PC-9 (cell line): ENCODE measurements at regions not wholly inside any gene's neighbourhood (a gene's known extent, or its start where the extent isn't known, plus 50 kb on each side); places are given as distances from the start of the nearest gene placed in this dataset.
"Not testable (repeated sequence)": the region's sequence is repeated elsewhere in the genome, so short reads cannot be mapped to it uniquely, and the experiment has no call there.

ENCODE experiments used
- BruUV-seq: library from RNA; stranded (reverse); fragments of 400-500 nt; replicated peaks from 2 replicates; lab custom pipeline; 2021; lab: Mats Ljungman, UMichigan
- CTCF ChIA-PET: fragments of 300-600 bp; sonication (Branson Sonifier 250); formaldehyde crosslinking; loops from one replicate; lab custom pipeline; 2022; ENCODE audit warnings: antibody characterized with exemption; lab: Charles Lee
- POLR2A ChIA-PET: fragments of 300-600 bp; sonication (Branson Sonifier 250); formaldehyde crosslinking; loops from one replicate; lab custom pipeline; 2022; ENCODE audit warnings: antibody characterized with exemption; ENCODE audit not compliant: unreplicated experiment; lab: Charles Lee
- DNase-seq, 2 experiments: peaks; one replicate each; pipeline versions ENCODE4 v3.0.0 to v3.0.0-alpha.2; 2015 to 2022; ENCODE audit warnings: mixed read lengths in 1 of 2
- H2AFZ ChIP-seq: fragments of 200-600 bp; sonication (generic); 2 replicates; pipeline ENCODE4 v1.8.1; 2017; ENCODE audit warnings: antibody characterized with exemption
- H3F3A ChIP-seq: fragments of 200-600 bp; sonication (generic); 2 replicates; pipeline ENCODE4 v1.8.1; 2017; ENCODE audit warnings: antibody characterized with exemption, mild to moderate bottlenecking, low read depth; ENCODE audit not compliant: insufficient read depth
- H3K27ac ChIP-seq: fragments of 200-600 bp; sonication (generic); 2 replicates; pipeline ENCODE4 v1.6.1; 2016; ENCODE audit warnings: mixed run types
- H3K27me3 ChIP-seq: fragments of 200-600 bp; sonication (generic); 2 replicates; pipeline ENCODE4 v1.6.1; 2016; ENCODE audit warnings: low read depth, mixed run types; ENCODE audit not compliant: insufficient read depth
- H3K36me3 ChIP-seq: fragments of 200-600 bp; sonication (generic); 2 replicates; pipeline ENCODE4 v1.6.1; 2016; ENCODE audit warnings: low read depth, mixed run types
- H3K4me1 ChIP-seq: fragments of 200-600 bp; sonication (generic); replicated peaks from 2 replicates; pipeline ENCODE4 v1.6.1; 2016; ENCODE audit warnings: mixed run types; ENCODE audit not compliant: insufficient read depth
- H3K4me2 ChIP-seq: fragments of 200-600 bp; sonication (generic); 2 replicates; pipeline ENCODE4 v1.6.1; 2017; ENCODE audit warnings: mixed run types
- H3K4me3 ChIP-seq: fragments of 200-600 bp; sonication (generic); 2 replicates; pipeline ENCODE4 v1.6.1; 2016; ENCODE audit warnings: mixed run types
- H3K79me2 ChIP-seq: fragments of 200-600 bp; sonication (generic); 2 replicates; pipeline ENCODE4 v1.6.1; 2017; ENCODE audit warnings: low read depth, mixed run types
- H3K9me2 ChIP-seq: fragments of 200-600 bp; sonication (generic); 2 replicates; pipeline ENCODE4 v1.8.1; 2017; ENCODE audit warnings: mild to moderate bottlenecking; ENCODE audit not compliant: insufficient read depth
- H3K9me3 ChIP-seq: fragments of 200-600 bp; sonication (generic); 2 replicates; pipeline ENCODE4 v1.8.1; 2016; ENCODE audit warnings: low read depth; ENCODE audit not compliant: insufficient read depth
- H4K20me1 ChIP-seq: fragments of 200-600 bp; sonication (generic); 2 replicates; pipeline ENCODE4 v1.8.1; 2017; ENCODE audit not compliant: insufficient read depth
- intact Hi-C: fragments of 100-400 bp; cut with micrococcal nuclease; formaldehyde crosslinking; loops from one replicate; pipeline ENCODE4 v1.10.0; 2022; ENCODE audit not compliant: unreplicated experiment

DNA sequence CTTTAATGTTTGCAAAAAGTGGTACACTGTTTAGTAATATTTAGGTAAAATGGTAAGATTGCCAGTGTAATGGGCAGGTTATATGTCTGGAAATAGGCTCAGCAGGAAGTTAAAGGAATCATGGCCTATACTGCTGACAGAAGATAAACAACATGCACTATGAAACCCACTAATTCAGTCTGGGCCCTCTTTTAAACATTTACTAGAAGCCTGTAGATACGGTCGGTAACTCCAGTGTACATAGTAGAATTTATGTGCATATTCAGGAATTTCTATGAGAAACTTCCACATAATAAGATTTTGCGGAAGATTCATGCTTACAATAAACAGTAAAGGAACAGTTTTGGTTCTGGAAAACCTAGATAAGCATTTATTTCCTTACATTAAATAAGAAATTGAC, 1896.9 kb downstream of the KHDRBS2 start:
- H3K79me2 ChIP-seq, H3K4me2 ChIP-seq, H3K27ac ChIP-seq, H3K4me1 ChIP-seq, DNase-seq, H3K9me3 ChIP-seq, H4K20me1 ChIP-seq, H3K36me3 ChIP-seq, POLR2A ChIA-PET, CTCF ChIA-PET, BruUV-seq, H3F3A ChIP-seq, H3K4me3 ChIP-seq, H3K9me2 ChIP-seq, H3K27me3 ChIP-seq, H2AFZ ChIP-seq, intact Hi-C loops: not testable (repeated sequence)

DNA sequence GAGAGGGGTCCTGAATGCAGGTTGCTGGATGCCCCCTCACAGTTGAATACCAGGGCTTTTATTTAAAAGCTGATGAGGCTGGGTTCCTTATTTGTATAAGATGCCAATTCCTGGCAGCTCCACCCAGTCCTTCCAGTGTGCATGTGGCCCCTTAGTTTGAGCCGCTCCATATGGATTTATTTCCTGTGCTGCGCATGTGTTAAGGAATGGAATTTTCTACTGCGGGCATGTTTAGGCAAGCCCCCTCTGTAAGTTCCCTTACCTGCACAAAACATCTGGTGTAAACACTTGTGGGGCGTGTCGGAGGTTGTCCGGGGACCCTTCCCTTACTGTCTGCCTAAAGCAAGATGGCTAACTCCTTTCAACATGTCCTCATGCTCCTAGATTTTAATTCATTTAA, 1901.4 kb downstream of the KHDRBS2 start:
- intact Hi-C loops, H3F3A ChIP-seq, H3K4me3 ChIP-seq, H3K4me1 ChIP-seq, H3K36me3 ChIP-seq, H2AFZ ChIP-seq, H3K79me2 ChIP-seq, CTCF ChIA-PET, H3K27ac ChIP-seq, H3K4me2 ChIP-seq, H4K20me1 ChIP-seq, H3K27me3 ChIP-seq, POLR2A ChIA-PET, BruUV-seq, H3K9me3 ChIP-seq, DNase-seq, H3K9me2 ChIP-seq: not testable (repeated sequence)

DNA sequence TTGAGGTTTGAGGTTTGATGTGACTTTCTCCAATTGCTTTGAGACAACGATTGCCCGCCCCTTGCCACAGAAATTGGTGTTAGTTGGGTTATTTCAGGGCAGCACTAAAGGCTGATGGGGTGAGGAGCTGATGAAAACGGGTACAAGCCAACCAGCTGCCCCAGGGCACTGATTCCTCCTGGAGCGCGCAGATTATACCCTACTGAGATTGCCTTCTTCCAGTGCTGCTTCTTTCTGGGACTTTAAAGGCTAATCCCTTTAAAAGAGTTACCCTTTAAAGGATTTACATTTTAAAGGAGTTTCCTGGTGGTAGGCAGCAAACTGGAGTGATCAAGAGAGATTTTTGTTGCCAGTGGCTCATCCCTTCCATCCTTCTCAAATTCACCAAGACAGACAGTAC, 1903.3 kb downstream of the KHDRBS2 start:
- not testable (repeated sequence) for H3K79me2 ChIP-seq, BruUV-seq, H3K9me3 ChIP-seq

DNA sequence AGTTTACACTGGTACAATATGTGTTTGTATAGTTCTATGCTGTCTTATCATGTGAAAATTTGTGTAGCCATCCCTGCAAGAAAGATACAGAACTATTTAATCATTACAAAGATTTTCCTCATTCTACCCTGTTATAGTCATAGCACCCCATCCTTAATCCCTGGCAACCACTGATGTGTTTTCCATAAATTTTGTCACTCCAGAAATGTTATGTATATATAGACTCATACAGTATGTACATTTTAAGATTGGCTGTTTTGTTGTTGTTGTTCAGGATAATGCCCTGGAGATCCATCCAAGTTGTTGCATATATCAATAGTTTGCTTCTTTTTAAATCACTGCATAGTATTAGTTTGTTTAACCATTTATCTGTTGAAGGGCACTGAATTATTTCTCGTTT, 1911.9 kb downstream of the KHDRBS2 start:
- intact Hi-C loops, CTCF ChIA-PET, DNase-seq, H2AFZ ChIP-seq, H3F3A ChIP-seq, POLR2A ChIA-PET, H3K4me3 ChIP-seq, H3K27me3 ChIP-seq, H3K4me2 ChIP-seq, H3K27ac ChIP-seq, BruUV-seq, H3K79me2 ChIP-seq, H3K9me2 ChIP-seq, H3K4me1 ChIP-seq, H3K9me3 ChIP-seq, H3K36me3 ChIP-seq, H4K20me1 ChIP-seq: not testable (repeated sequence)

More for the DNA sequence above, 1903.3 kb downstream of the KHDRBS2 start:
- H3K4me3 ChIP-seq, H4K20me1 ChIP-seq, H3K4me2 ChIP-seq, intact Hi-C loops, H3F3A ChIP-seq, POLR2A ChIA-PET, DNase-seq, CTCF ChIA-PET, H3K36me3 ChIP-seq, H3K27me3 ChIP-seq, H3K9me2 ChIP-seq, H3K4me1 ChIP-seq, H2AFZ ChIP-seq, H3K27ac ChIP-seq: not testable (repeated sequence)

DNA sequence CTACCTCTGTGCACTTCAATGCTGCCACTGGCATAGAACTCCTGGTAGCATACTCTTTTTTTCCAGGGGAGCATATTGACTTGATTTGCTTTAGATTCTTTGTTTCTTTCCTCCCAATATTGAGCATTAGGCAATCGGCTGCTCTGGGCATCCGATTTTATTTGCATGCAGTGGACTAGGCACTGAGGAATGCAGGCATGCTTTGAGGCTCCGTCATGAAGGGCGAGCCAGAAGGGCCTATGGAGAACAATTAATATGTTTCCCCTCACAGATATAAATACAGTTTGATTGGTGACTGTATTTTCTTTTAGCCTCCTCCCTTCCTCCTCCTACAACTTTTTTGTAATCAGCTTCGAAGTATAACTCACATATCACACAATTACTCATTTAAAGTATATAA, 1918.2 kb downstream of the KHDRBS2 start:
- H3K4me3 ChIP-seq, H3K4me1 ChIP-seq, H3K36me3 ChIP-seq, H4K20me1 ChIP-seq, H3F3A ChIP-seq, H2AFZ ChIP-seq, H3K4me2 ChIP-seq, POLR2A ChIA-PET, CTCF ChIA-PET, H3K27me3 ChIP-seq, DNase-seq, H3K9me3 ChIP-seq, H3K79me2 ChIP-seq, BruUV-seq, intact Hi-C loops, H3K27ac ChIP-seq, H3K9me2 ChIP-seq: not testable (repeated sequence)

DNA sequence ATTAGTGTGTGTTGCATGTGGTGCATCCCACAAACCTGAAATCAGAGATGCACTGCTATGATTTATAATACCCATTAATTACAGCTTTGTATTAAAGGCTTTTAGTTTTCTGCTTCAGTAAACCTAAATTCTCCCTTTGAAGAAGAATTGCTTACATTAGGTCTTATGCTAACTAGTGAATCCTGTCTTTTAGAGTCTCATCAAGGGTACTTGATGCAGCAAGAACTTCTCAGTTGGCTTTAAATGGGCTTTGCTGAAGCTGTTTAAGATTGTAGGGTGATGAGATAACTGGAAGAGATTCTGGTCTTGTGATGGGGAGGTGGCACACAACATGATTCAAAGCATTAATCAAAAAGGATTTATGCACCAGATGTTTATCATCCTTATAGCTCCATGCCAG, 1920.1 kb downstream of the KHDRBS2 start:
- H3K79me2 ChIP-seq, H3F3A ChIP-seq, H3K36me3 ChIP-seq, DNase-seq, BruUV-seq, H3K27ac ChIP-seq, H2AFZ ChIP-seq, CTCF ChIA-PET, intact Hi-C loops, H3K9me2 ChIP-seq, H3K4me1 ChIP-seq, POLR2A ChIA-PET, H4K20me1 ChIP-seq, H3K4me3 ChIP-seq, H3K27me3 ChIP-seq, H3K4me2 ChIP-seq, H3K9me3 ChIP-seq: not testable (repeated sequence)

DNA sequence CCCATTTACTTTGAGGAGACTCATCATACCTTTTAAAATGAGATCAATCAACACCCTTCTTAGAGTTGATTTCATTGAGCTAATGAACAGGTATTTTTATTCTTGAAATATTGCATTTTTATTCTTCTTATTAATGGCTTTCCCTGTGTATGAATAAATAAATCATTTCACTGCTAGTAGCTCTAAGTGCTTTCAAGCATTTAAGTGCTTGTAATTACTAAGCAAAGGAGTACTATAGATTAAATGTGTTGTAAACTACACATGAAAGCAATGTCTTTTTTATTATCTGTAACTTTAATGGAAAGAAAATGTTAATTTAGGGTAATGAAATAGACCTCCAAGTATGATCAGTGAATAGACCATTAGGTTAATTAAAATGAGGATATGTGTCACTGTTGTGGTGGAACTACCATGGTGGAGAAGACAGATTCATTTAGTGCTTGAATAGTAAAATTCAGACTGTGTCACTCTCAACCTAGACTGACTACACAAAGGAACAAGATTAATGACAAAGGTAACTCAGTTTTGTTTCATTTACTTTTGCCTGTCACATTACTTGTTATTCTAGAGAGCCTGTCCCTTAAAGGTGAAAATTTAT, 1943.5 kb downstream of the KHDRBS2 start:
- H3K79me2 ChIP-seq, H3K4me1 ChIP-seq, H2AFZ ChIP-seq, H4K20me1 ChIP-seq, H3F3A ChIP-seq, H3K9me2 ChIP-seq, H3K36me3 ChIP-seq, intact Hi-C loops, DNase-seq, BruUV-seq, POLR2A ChIA-PET, H3K9me3 ChIP-seq, H3K4me2 ChIP-seq, H3K27me3 ChIP-seq, H3K4me3 ChIP-seq, H3K27ac ChIP-seq, CTCF ChIA-PET: not testable (repeated sequence)
